PC-3 (cell line): ENCODE measurements at regions not wholly inside any gene's neighbourhood (a gene's known extent, or its start where the extent isn't known, plus 50 kb on each side); places are given as distances from the start of the nearest gene placed in this dataset.

Experiments
- ATAC-seq: fragments of 200-7000 bp; cut with Tn5 transposase; 2 replicates; pipeline ENCODE4 v1.9.1; 2020; ENCODE audit warnings: mild to moderate bottlenecking, moderate library complexity
- BruUV-seq: library from RNA; stranded (reverse); fragments of 400-500 nt; replicated peaks from 2 replicates; lab custom pipeline; 2021; lab: Mats Ljungman, UMichigan
- CTCF ChIA-PET: fragments of 300-600 bp; sonication (Branson Sonifier 250); formaldehyde crosslinking; loops from one replicate; lab custom pipeline; 2022; ENCODE audit warnings: antibody characterized with exemption; lab: Charles Lee
- POLR2A ChIA-PET: fragments of 300-600 bp; sonication (Branson Sonifier 250); formaldehyde crosslinking; loops from one replicate; lab custom pipeline; 2022; ENCODE audit warnings: antibody characterized with exemption; ENCODE audit not compliant: unreplicated experiment; lab: Charles Lee
- DNase-seq: peaks from one replicate; pipeline ENCODE4 v3.0.0-alpha.2; 2015
- H2AFZ ChIP-seq: fragments of 300-600 bp; sonication (generic); 2 replicates; pipeline ENCODE4 v1.6.0; 2016; ENCODE audit warnings: antibody characterized with exemption, low read length
- H3F3A ChIP-seq: fragments of 300-600 bp; sonication (generic); one replicate; pipeline ENCODE4 v1.6.0; 2017; ENCODE audit warnings: antibody characterized with exemption, low read length, control low read depth, mild to moderate bottlenecking; ENCODE audit not compliant: unreplicated experiment
- H3K27ac ChIP-seq: fragments of 300-600 bp; sonication (generic); 2 replicates; pipeline ENCODE4 v1.5.1; 2016; ENCODE audit warnings: mild to moderate bottlenecking, low read length
- H3K27me3 ChIP-seq: fragments of 300-600 bp; sonication (generic); 2 replicates; pipeline ENCODE4 v1.6.1; 2016; ENCODE audit warnings: low read length, mixed read lengths
- H3K36me3 ChIP-seq: fragments of 300-600 bp; sonication (generic); 2 replicates; pipeline ENCODE4 v1.6.1; 2016; ENCODE audit warnings: low read depth, mixed run types, low read length, mixed read lengths
- H3K4me1 ChIP-seq: fragments of 300-600 bp; sonication (generic); 2 replicates; pipeline ENCODE4 v1.5.1; 2016; ENCODE audit warnings: low read length; ENCODE audit not compliant: insufficient read depth
- H3K4me2 ChIP-seq: fragments of 300-600 bp; sonication (generic); 2 replicates; pipeline ENCODE4 v1.6.0; 2016; ENCODE audit warnings: low read length
- H3K4me3 ChIP-seq: fragments of 300-600 bp; sonication (generic); 2 replicates; pipeline ENCODE4 v1.5.1; 2016; ENCODE audit warnings: mild to moderate bottlenecking, low read length, mixed read lengths
- H3K79me2 ChIP-seq: fragments of 300-600 bp; sonication (generic); 2 replicates; pipeline ENCODE4 v1.6.1; 2017; ENCODE audit warnings: low read length, mixed read lengths
- H3K9ac ChIP-seq: fragments of 300-600 bp; sonication (generic); 2 replicates; pipeline ENCODE4 v1.6.0; 2016; ENCODE audit warnings: mild to moderate bottlenecking, low read length
- H3K9me2 ChIP-seq: fragments of 300-600 bp; sonication (generic); replicated peaks from 2 replicates; pipeline ENCODE4 v1.6.1; 2016; ENCODE audit warnings: mixed run types, low read length, mixed read lengths
- H3K9me3 ChIP-seq: fragments of 300-600 bp; sonication (generic); 2 replicates; pipeline ENCODE4 v1.6.1; 2016; ENCODE audit warnings: low read length, mixed read lengths
- H4K20me1 ChIP-seq: fragments of 300-600 bp; sonication (generic); 2 replicates; pipeline ENCODE4 v1.6.1; 2016; ENCODE audit warnings: low read length, mixed read lengths
- CTCF ChIP-seq: fragments of 300-600 bp; sonication (generic); conservative IDR thresholded peaks from 2 replicates; pipeline ENCODE4 v1.5.1; 2017; ENCODE audit warnings: antibody characterized with exemption, low read depth, mild to moderate bottlenecking, low read length
- EZH2 ChIP-seq: fragments of 300-600 bp; sonication (generic); IDR thresholded peaks from one replicate; pipeline ENCODE4 v1.6.1; 2017; ENCODE audit warnings: antibody characterized with exemption, mild to moderate bottlenecking, low read length; ENCODE audit not compliant: unreplicated experiment
- EZH2phosphoT487 ChIP-seq: fragments of 300-600 bp; sonication (generic); IDR thresholded peaks from 2 replicates; pipeline ENCODE4 v1.6.1; 2018; ENCODE audit warnings: mild to moderate bottlenecking, antibody characterized with exemption, low read length, borderline replicate concordance
- intact Hi-C: fragments of 100-400 bp; cut with micrococcal nuclease; formaldehyde crosslinking; loops from 2 replicates; pipeline ENCODE4 v1.9.0; 2023

GRCh38 chr1:94688646-94689045, 131.5 kb upstream of the SLC44A3 start:
- CTCF ChIA-PET, result no interaction called here
- H3K4me3 ChIP-seq, result no peak overlapping the region
- H3K9ac ChIP-seq, result no peak overlapping the region
- no peak overlapping the region for H3K4me2 ChIP-seq
- POLR2A ChIA-PET, result no interaction called here
- intact Hi-C loops, result no loop called here
- no peaks in the 10 kb centered on the region for H3K4me1 ChIP-seq
- H3K9me2 ChIP-seq, result 0 out of 2 replicates have a peak, but pooled peaks cover 4% of the 10 kb centered on the region
- H3K36me3 ChIP-seq, result no peaks in the 10 kb centered on the region
- BruUV-seq, result no TSS peak
- DNase-seq, result no peak
- no peaks in the 10 kb centered on the region for H3K9me3 ChIP-seq
- no peak for ATAC-seq
- H3F3A ChIP-seq, result no peaks in the 10 kb centered on the region
- no peak overlapping the region for H3K27ac ChIP-seq
- H4K20me1 ChIP-seq, result no peaks in the 10 kb centered on the region
- H2AFZ ChIP-seq, result no peak overlapping the region
- TF ChIP-seq EZH2phosphoT487 (no peak), CTCF (no peak), EZH2 (no peak)
- no peaks in the 10 kb centered on the region for H3K79me2 ChIP-seq
- H3K27me3 ChIP-seq, result no peaks in the 10 kb centered on the region

- intact Hi-C loops, result no loop called here
- H3F3A ChIP-seq, result no peaks in the 10 kb centered on the region
- H3K4me3 ChIP-seq, result no peak overlapping the region
- H2AFZ ChIP-seq, result no peak overlapping the region
- no peaks in the 10 kb centered on the region for H3K27me3 ChIP-seq
- no peaks in the 10 kb centered on the region for H3K79me2 ChIP-seq
- no peak overlapping the region for H3K9ac ChIP-seq
- no peak overlapping the region for H3K27ac ChIP-seq
- TF ChIP-seq CTCF (no peak), EZH2 (no peak), EZH2phosphoT487 (no peak)
- no peaks in the 10 kb centered on the region for H3K9me3 ChIP-seq
- no peaks in the 10 kb centered on the region for H3K9me2 ChIP-seq
- ChIA-PET CTCF (no interaction called here), POLR2A (no interaction called here)
- no peak overlapping the region for H3K4me2 ChIP-seq
- ATAC-seq (no peak), DNase-seq (no peak)
- H3K4me1 ChIP-seq, result no peaks in the 10 kb centered on the region
- no peaks in the 10 kb centered on the region for H4K20me1 ChIP-seq
- H3K36me3 ChIP-seq, result no peaks in the 10 kb centered on the region
- BruUV-seq, result no TSS peak
Observed at GRCh38 chr1:94686882-94687281, 133.3 kb upstream of the SLC44A3 start.

DNA sequence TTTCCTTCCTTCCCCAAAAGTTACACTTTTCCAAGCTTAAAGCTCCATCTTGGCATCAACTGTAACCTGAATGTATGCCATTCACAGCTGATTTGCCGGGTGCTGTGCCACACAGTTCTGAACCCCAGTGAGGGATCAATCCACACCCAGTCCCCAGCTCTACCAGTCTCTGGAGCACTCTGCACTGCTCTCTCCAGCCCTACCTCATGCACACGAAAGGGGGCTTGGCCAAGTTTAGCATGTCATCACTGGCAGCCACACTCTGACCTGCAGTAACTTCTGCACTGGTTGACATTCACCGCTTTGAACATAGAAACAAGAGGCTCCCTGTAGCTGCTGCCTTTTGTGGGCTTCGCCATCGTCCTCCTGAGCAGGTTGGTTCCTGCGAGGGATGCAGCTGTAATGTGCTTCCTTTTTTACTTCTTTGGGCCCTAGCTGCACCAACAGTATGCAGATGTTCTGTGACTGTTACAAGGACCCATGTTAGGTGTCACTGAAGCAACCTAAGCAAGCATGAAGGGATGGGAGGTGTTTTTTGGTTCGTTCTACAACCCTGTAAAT, 135.4 kb upstream of the SLC44A3 start:
- Histone ChIP-seq H3K4me2 (no peak overlapping the region), H3K36me3 (no peaks in the 10 kb centered on the region), H3K4me1 (no peaks in the 10 kb centered on the region), H3K9ac (no peak overlapping the region), H3K9me3 (no peaks in the 10 kb centered on the region), H3K27ac (no peak overlapping the region), H3K9me2 (no peaks in the 10 kb centered on the region), H2AFZ (no peak overlapping the region), H4K20me1 (no peaks in the 10 kb centered on the region), H3K79me2 (no peaks in the 10 kb centered on the region), H3K4me3 (no peak overlapping the region), H3F3A (no peaks in the 10 kb centered on the region), H3K27me3 (no peaks in the 10 kb centered on the region)
- TF ChIP-seq EZH2phosphoT487 (no peak), CTCF (no peak), EZH2 (no peak)
- ChIA-PET CTCF (no interaction called here), POLR2A (no interaction called here)
- no TSS peak for BruUV-seq
- intact Hi-C loops, result no loop called here
- ATAC-seq (no peak), DNase-seq (no peak)
